Gastroesophageal sphincter (tissue), 4 donors: ENCODE measurements at regions not wholly inside any gene's neighbourhood (a gene's known extent, or its start where the extent isn't known, plus 50 kb on each side); places are given as distances from the start of the nearest gene placed in this dataset.

Experiments used
- ATAC-seq: fragments of 150-250 bp; one replicate; pipeline ENCODE4 v1.9.1; 2016; ENCODE audit warnings: mild to moderate bottlenecking, moderate library complexity
- H3K27ac ChIP-seq, 4 donors: fragments of 200-600 bp; sonication (generic) in 3 of 4; 1 replicate in 3 of 4; 2 replicates in 1 of 4; pipeline ENCODE4 v1.5.1; 2016 to 2019
- H3K27me3 ChIP-seq: fragments of 200-600 bp; sonication (generic); one replicate; pipeline ENCODE4 v1.5.1; 2019
- H3K36me3 ChIP-seq, 2 donors: fragments of 200-600 bp; sonication (generic); one replicate each; pipeline ENCODE4 v1.5.1; 2019; ENCODE audit warnings: control low read depth in 1 of 2
- H3K4me1 ChIP-seq, 3 donors: fragments of 200-600 bp; sonication (generic); 1 replicate in 2 of 3; 2 replicates in 1 of 3; pipeline ENCODE4 v1.5.1; 2016 to 2019; ENCODE audit warnings: control low read depth in 2 of 3
- H3K4me3 ChIP-seq, 2 donors: fragments of 200-600 bp; sonication (generic); one replicate each; pipeline ENCODE4 v1.5.1; 2019; ENCODE audit warnings: mild to moderate bottlenecking in 1 of 2, moderate library complexity in 1 of 2
- H3K9me3 ChIP-seq, 3 donors: fragments of 200-600 bp; sonication (generic); one replicate each; pipeline ENCODE4 v1.5.1; 2017 to 2019; ENCODE audit warnings: control low read depth in 2 of 3
- EP300 ChIP-seq: sonication (generic); formaldehyde crosslinking; IDR thresholded peaks from one replicate; pipeline ENCODE4 v1.6.1; 2017; ENCODE audit warnings: antibody characterized with exemption, mild to moderate bottlenecking
- POLR2A ChIP-seq, 2 donors: fragments of 450-650 bp; IDR thresholded peaks; one replicate each; pipeline ENCODE4 v1.6.1; 2017; ENCODE audit warnings: antibody characterized with exemption in 2 of 2, mild to moderate bottlenecking in 2 of 2, moderate library complexity in 1 of 2
- POLR2AphosphoS5 ChIP-seq: sonication (generic); formaldehyde crosslinking; IDR thresholded peaks from one replicate; pipeline ENCODE4 v1.6.1; 2017; ENCODE audit warnings: antibody characterized with exemption
- WGBS, 2 donors: methylation state at CpG; one replicate each; pipeline ENCODE4 v1.1.5; 2018; ENCODE audit warnings: low coverage in 1 of 2; 5-methylcytosine and 5-hydroxymethylcytosine counted together
- TF ChIP-seq, protein P1 (sequence below), 4 experiments: fragments of 200-600 bp in 2 of 4; fragments of 450-650 bp in 2 of 4; sonication (generic) in 1 of 4; IDR thresholded peaks; one replicate each; pipeline ENCODE4 v1.5.1; 2017 to 2019; ENCODE audit warnings: antibody characterized with exemption in 4 of 4, mild to moderate bottlenecking in 2 of 4, moderate library complexity in 2 of 4

DNA sequence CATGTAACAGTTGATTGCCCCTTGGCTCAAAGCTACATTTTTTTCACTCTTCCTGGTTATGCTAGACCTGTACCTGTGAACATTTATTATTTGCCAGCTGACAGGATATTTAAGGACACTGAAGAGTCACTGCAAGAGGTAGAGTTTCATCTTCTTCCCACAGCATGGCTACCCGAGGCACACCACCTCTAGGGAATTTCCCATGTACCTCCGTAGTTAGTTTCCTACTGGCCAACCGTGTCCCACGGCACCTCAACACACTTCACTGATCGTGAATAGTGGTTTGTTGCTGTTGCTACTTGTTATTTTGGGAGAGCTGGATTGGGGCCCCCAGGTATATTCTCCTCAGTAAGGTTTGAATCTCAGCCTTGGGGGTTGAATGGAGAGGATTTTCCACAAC is 648.6 kb downstream of the SEMA5A start:
- Histone ChIP-seq H3K9me3 (no peaks in the 10 kb centered on the region), H3K27ac (no peak overlapping the region), H3K4me1 (no peaks in the 10 kb centered on the region), H3K36me3 (no peaks in the 10 kb centered on the region), H3K27me3 (no peaks in the 10 kb centered on the region), H3K4me3 (no peak overlapping the region)
- no peak for ATAC-seq
- WGBS, 2 donors: 87% methylated on average over 5 of the region's 5 CpGs; no CpG with 5 or more reads in 1 of the 2 donors
- TF ChIP-seq EP300: no peak
- TF ChIP-seq POLR2A (IDR thresholded peaks at IDR 0.05): no peak
- TF ChIP-seq, protein P1, sequence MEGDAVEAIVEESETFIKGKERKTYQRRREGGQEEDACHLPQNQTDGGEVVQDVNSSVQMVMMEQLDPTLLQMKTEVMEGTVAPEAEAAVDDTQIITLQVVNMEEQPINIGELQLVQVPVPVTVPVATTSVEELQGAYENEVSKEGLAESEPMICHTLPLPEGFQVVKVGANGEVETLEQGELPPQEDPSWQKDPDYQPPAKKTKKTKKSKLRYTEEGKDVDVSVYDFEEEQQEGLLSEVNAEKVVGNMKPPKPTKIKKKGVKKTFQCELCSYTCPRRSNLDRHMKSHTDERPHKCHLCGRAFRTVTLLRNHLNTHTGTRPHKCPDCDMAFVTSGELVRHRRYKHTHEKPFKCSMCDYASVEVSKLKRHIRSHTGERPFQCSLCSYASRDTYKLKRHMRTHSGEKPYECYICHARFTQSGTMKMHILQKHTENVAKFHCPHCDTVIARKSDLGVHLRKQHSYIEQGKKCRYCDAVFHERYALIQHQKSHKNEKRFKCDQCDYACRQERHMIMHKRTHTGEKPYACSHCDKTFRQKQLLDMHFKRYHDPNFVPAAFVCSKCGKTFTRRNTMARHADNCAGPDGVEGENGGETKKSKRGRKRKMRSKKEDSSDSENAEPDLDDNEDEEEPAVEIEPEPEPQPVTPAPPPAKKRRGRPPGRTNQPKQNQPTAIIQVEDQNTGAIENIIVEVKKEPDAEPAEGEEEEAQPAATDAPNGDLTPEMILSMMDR (IDR thresholded peaks at IDR 0.05): no peak
- no peak for TF ChIP-seq POLR2AphosphoS5

DNA sequence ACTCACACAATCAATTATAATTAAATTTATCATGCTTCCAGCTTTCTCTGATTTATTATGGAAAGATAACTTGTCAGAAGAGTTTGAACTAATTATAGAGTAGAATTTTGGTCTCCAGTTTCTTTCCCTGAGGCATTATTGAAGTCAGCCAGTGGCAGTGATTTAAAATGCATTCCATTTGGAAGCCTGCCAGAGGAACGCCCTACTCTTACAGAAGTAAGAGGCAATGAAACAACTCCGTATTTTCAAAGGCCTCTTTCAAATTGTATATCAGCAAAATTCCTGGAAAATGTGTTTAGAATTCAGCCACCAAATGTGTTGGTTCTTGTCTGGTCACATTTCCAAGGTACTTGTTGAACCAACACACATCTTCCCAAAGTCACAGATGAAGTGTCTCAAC is 640.9 kb downstream of the SEMA5A start:
- WGBS, 2 donors: 10 to 26% methylated on average over 2 of the region's 2 CpGs
- TF ChIP-seq POLR2A (IDR thresholded peaks at IDR 0.05): no peak
- no peak for TF ChIP-seq EP300
- TF ChIP-seq, protein P1 (IDR thresholded peaks at IDR 0.05): no peak
- no peak for TF ChIP-seq POLR2AphosphoS5
- no peak overlapping the region for H3K27ac ChIP-seq
- H3K4me1 ChIP-seq: no peaks in the 10 kb centered on the region
- no peaks in the 10 kb centered on the region for H3K36me3 ChIP-seq
- H3K27me3 ChIP-seq: no peaks in the 10 kb centered on the region
- no peak overlapping the region for H3K4me3 ChIP-seq
- no peak for ATAC-seq
- no peaks in the 10 kb centered on the region for H3K9me3 ChIP-seq

DNA sequence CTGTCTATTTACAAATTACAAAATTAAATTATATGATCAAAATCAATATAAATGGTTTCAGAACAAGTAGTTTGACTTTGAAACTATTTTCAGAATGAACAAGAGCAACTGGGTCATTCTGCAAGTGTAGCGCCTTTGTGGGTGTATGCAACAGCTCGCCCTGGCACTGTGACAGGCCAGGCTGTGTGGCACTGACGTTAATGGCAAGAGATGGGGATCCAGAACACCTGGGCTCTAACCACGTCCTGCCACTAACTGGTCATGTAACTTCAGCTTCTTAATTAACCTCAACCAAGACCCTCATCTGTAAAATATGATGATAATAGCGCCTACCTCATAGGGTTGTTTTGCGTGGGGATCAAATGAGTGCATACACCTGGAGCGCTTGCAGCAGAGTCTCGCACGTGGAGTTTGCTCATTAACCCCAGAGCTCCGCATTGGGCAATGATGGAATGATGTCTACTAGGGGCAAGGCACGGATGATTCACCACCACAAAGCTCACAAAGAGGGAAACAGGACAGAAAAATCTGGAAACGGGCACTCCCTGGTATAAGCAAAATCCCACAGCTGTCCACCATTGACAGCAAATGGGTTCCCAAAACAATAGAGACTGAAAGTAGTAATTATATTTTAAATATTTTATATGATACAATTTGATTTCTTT is 639.4 kb downstream of the SEMA5A start:
- TF ChIP-seq, protein P1 (IDR thresholded peaks at IDR 0.05): no peak
- TF ChIP-seq POLR2A (IDR thresholded peaks at IDR 0.05) (no peak), EP300 (no peak), POLR2AphosphoS5 (no peak)
- Histone ChIP-seq H3K36me3 (no peaks in the 10 kb centered on the region), H3K9me3 (no peaks in the 10 kb centered on the region), H3K4me3 (no peak overlapping the region), H3K27me3 (no peaks in the 10 kb centered on the region), H3K4me1 (no peaks in the 10 kb centered on the region), H3K27ac (no peak overlapping the region)
- WGBS, 2 donors: 68 to 83% methylated on average over 4 to 6 of the region's 12 CpGs
- no peak for ATAC-seq

DNA sequence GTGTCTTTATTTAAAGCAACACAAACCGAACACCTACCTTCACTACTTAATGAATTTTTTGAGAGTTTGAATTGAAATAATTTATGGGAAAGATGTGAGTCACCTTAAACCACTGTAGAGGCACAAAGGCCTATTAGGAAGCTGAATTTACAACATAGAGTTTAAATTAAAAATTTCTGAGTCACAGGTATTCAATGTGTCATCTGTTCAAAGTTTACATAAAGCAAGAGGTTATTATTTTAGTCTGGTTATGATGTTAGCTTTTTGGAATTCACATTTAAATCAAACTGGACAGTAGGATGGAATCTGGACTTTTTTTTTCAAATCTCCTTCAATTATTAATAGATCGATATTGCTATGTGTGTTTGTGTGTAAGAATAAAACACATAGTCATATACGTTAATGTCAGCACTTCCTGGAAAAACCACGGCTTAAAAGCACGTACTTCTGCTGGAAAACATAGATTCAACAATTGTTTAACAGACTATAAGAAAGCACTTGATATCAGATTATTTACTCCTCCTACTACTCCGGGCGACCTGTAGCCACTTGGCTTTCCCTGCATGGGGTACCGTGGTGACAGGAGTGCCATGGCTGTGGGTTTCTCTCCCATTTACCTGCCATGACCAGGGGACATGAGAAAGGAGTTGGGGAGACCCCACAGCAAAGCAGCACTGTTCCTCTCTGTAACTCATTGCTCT is 638.6 kb downstream of the SEMA5A start:
- ATAC-seq: no peak
- 61 to 74% methylated on average over 8 of the region's 8 CpGs for WGBS, 2 donors
- no peaks in the 10 kb centered on the region for H3K9me3 ChIP-seq
- H3K4me1 ChIP-seq: no peaks in the 10 kb centered on the region
- H3K4me3 ChIP-seq: no peak overlapping the region
- no peak overlapping the region for H3K27ac ChIP-seq
- H3K27me3 ChIP-seq: no peaks in the 10 kb centered on the region
- no peak for TF ChIP-seq POLR2A (IDR thresholded peaks at IDR 0.05)
- TF ChIP-seq POLR2AphosphoS5: no peak
- no peak for TF ChIP-seq EP300
- TF ChIP-seq, protein P1 (IDR thresholded peaks at IDR 0.05): no peak
- H3K36me3 ChIP-seq: no peaks in the 10 kb centered on the region
